ENCODE measurements at regions not wholly inside any gene's neighbourhood (a gene's known extent, or its start where the extent isn't known, plus 50 kb on each side); places are given as distances from the start of the nearest gene placed in this dataset.

- TF ChIP-seq POLR2AphosphoS5 (IDR thresholded peaks at IDR 0.05; ENCODE audit: borderline replicate concordance, low read depth, low read length): no peak
- TF ChIP-seq EZH2 (IDR thresholded peaks at IDR 0.05): no peak
These were observed 308.7 kb upstream of the SORCS1 start for GRCh38 chr10:107473225-107473624.

Measured in SK-N-MC (cell line).